AG10803 (cell line): ENCODE measurements at regions not wholly inside any gene's neighbourhood (a gene's known extent, or its start where the extent isn't known, plus 50 kb on each side); places are given as distances from the start of the nearest gene placed in this dataset.

Experiments
- DNase-seq: peaks from one replicate; pipeline ENCODE4 v3.0.0; 2010; ENCODE audit warnings: low read depth
- H3K4me3 ChIP-seq: 2 replicates; pipeline ENCODE4 v1.5.1; 2011; ENCODE audit warnings: mild to moderate bottlenecking, low read length, control low read depth
- CTCF ChIP-seq: conservative IDR thresholded peaks from 2 replicates; pipeline ENCODE4 v1.5.1; 2011; ENCODE audit warnings: mild to moderate bottlenecking, low read length, control low read depth, inconsistent platforms

- no peak for TF ChIP-seq CTCF
- no peak overlapping the region for H3K4me3 ChIP-seq
- DNase-seq = no peak
These were observed 80.9 kb downstream of the BARX1 start for GRCh38 chr9:93874242-93874641.

GRCh38 chr9:93871286-93871685 is 83.9 kb downstream of the BARX1 start:
- H3K4me3 ChIP-seq = no peak overlapping the region
- no peak for TF ChIP-seq CTCF
- no peak for DNase-seq

- DNase-seq = no peak
- H3K4me3 ChIP-seq = no peak overlapping the region
- no peak for TF ChIP-seq CTCF
These were observed 85.3 kb downstream of the BARX1 start for GRCh38 chr9:93869863-93870262.

- no peak overlapping the region for H3K4me3 ChIP-seq
- no peak for DNase-seq
- no peak for TF ChIP-seq CTCF
These were observed 86.1 kb downstream of the BARX1 start for GRCh38 chr9:93869088-93869487.

GRCh38 chr9:93865716-93866115 is 89.4 kb downstream of the BARX1 start:
- no peak for DNase-seq
- no peak overlapping the region for H3K4me3 ChIP-seq
- no peak for TF ChIP-seq CTCF

GRCh38 chr9:93865245-93865644 is 89.9 kb downstream of the BARX1 start:
- no peak overlapping the region for H3K4me3 ChIP-seq
- no peak for DNase-seq
- TF ChIP-seq CTCF = no peak

GRCh38 chr9:93864840-93865239 is 90.3 kb downstream of the BARX1 start:
- TF ChIP-seq CTCF = no peak
- no peak for DNase-seq
- no peak overlapping the region for H3K4me3 ChIP-seq
